IMR-90 (cell line): ENCODE measurements at regions not wholly inside any gene's neighbourhood (a gene's known extent, or its start where the extent isn't known, plus 50 kb on each side); places are given as distances from the start of the nearest gene placed in this dataset.

Source experiments
- ATAC-seq: fragments of 200-7000 bp; cut with Tn5 transposase; 2 replicates; pipeline ENCODE4 v1.9.1; 2020; ENCODE audit warnings: low read depth, mild to moderate bottlenecking, moderate library complexity
- BruUV-seq: library from RNA; stranded (reverse); fragments of 400-500 nt; replicated peaks from 2 replicates; lab custom pipeline; 2021; lab: Mats Ljungman, UMichigan
- CTCF ChIA-PET: fragments of 300-600 bp; formaldehyde crosslinking; extraction: SDS; loops from one replicate; lab custom pipeline; 2021; ENCODE audit warnings: antibody characterized with exemption; lab: Yijun Ruan, JAX
- POLR2A ChIA-PET: fragments of 300-600 bp; sonication (Branson Sonifier 250); formaldehyde crosslinking; loops from one replicate; lab custom pipeline; 2022; ENCODE audit warnings: antibody characterized with exemption; ENCODE audit not compliant: unreplicated experiment; lab: Charles Lee
- DNase-seq: peaks from one replicate; pipeline ENCODE4 v3.0.0; 2013
- H2AFZ ChIP-seq: replicated peaks from 2 replicates; pipeline ENCODE3; 2013; ENCODE audit warnings: low read length, mild to moderate bottlenecking; ENCODE audit not compliant: poor library complexity
- H2AK5ac ChIP-seq: 2 replicates; pipeline ENCODE4 v1.6.1; 2013; ENCODE audit warnings: low read depth, low read length, inconsistent platforms
- H2AK9ac ChIP-seq: replicated peaks from 2 replicates; pipeline ENCODE3; 2013; ENCODE audit warnings: mild to moderate bottlenecking, low read depth, low read length, moderate library complexity; ENCODE audit not compliant: poor library complexity
- H2BK120ac ChIP-seq: 2 replicates; pipeline ENCODE4 v1.6.1; 2013; ENCODE audit warnings: low read depth, low read length, inconsistent platforms
- H2BK15ac ChIP-seq: 3 replicates; pipeline ENCODE4 v1.6.1; 2013; ENCODE audit warnings: low read depth, low read length, inconsistent platforms
- H2BK20ac ChIP-seq: 2 replicates; pipeline ENCODE4 v1.6.1; 2013; ENCODE audit warnings: low read depth, mild to moderate bottlenecking, inconsistent platforms, low read length, moderate library complexity
- H2BK5ac ChIP-seq: 2 replicates; pipeline ENCODE4 v1.6.1; 2013; ENCODE audit warnings: mild to moderate bottlenecking, low read depth, low read length, inconsistent platforms; ENCODE audit not compliant: poor library complexity, severe bottlenecking
- H3K14ac ChIP-seq: replicated peaks from 2 replicates; pipeline ENCODE4 v1.6.1; 2013; ENCODE audit warnings: low read depth, low read length, inconsistent platforms
- H3K18ac ChIP-seq: 2 replicates; pipeline ENCODE4 v1.6.1; 2013; ENCODE audit warnings: low read depth, low read length, control low read depth
- H3K23ac ChIP-seq: 2 replicates; pipeline ENCODE4 v1.6.1; 2013; ENCODE audit warnings: low read depth, low read length, inconsistent platforms
- H3K27ac ChIP-seq: 2 replicates; pipeline ENCODE4 v1.5.1; 2013; ENCODE audit warnings: mild to moderate bottlenecking, control low read depth, low read length; ENCODE audit not compliant: insufficient read depth
- H3K27me3 ChIP-seq: 2 replicates; pipeline ENCODE4 v1.6.1; 2013; ENCODE audit warnings: low read length; ENCODE audit not compliant: control insufficient read depth, insufficient read depth
- H3K36me3 ChIP-seq: 2 replicates; pipeline ENCODE4 v1.6.1; 2013; ENCODE audit warnings: low read length, mixed read lengths; ENCODE audit not compliant: control insufficient read depth, insufficient read depth
- H3K4ac ChIP-seq: 2 replicates; pipeline ENCODE4 v1.6.1; 2013; ENCODE audit warnings: low read depth, low read length, inconsistent platforms
- H3K4me1 ChIP-seq: 2 replicates; pipeline ENCODE4 v1.6.1; 2013; ENCODE audit warnings: low read length, mixed read lengths; ENCODE audit not compliant: control insufficient read depth, insufficient read depth
- H3K4me2 ChIP-seq: 2 replicates; pipeline ENCODE4 v1.6.1; 2013; ENCODE audit warnings: low read depth, mild to moderate bottlenecking, control low read depth, low read length, moderate library complexity
- H3K4me3 ChIP-seq: 2 replicates; pipeline ENCODE4 v1.5.1; 2013; ENCODE audit warnings: low read depth, mild to moderate bottlenecking, control low read depth, low read length, moderate library complexity; ENCODE audit not compliant: insufficient read depth
- H3K56ac ChIP-seq: 2 replicates; pipeline ENCODE4 v1.6.1; 2013; ENCODE audit warnings: low read length, inconsistent platforms; ENCODE audit not compliant: insufficient read depth; ENCODE audit errors: extremely low read depth
- H3K79me1 ChIP-seq, 2 experiments: 2 replicates each; pipeline ENCODE4 v1.6.1; 2013; ENCODE audit warnings: low read length in 2 of 2, inconsistent platforms in 1 of 2, low read depth in 1 of 2
- H3K9ac ChIP-seq: 2 replicates; pipeline ENCODE4 v1.6.1; 2013; ENCODE audit warnings: low read depth, low read length, control low read depth
- H3K9me1 ChIP-seq: 2 replicates; pipeline ENCODE4 v1.6.1; 2013; ENCODE audit warnings: low read length, inconsistent platforms; ENCODE audit not compliant: insufficient read depth
- H3K9me3 ChIP-seq: 2 replicates; pipeline ENCODE4 v1.6.1; 2013; ENCODE audit warnings: low read length; ENCODE audit not compliant: control insufficient read depth, insufficient read depth
- H4K20me1 ChIP-seq: 2 replicates; pipeline ENCODE4 v1.6.1; 2013; ENCODE audit warnings: low read length, inconsistent platforms; ENCODE audit not compliant: insufficient read depth
- H4K5ac ChIP-seq: 2 replicates; pipeline ENCODE4 v1.6.1; 2013; ENCODE audit warnings: mild to moderate bottlenecking, low read depth, low read length, control low read depth
- H4K8ac ChIP-seq, 2 experiments: 2 replicates each; pipeline ENCODE4 v1.6.1; 2013; ENCODE audit warnings: low read depth in 2 of 2, low read length in 2 of 2, control low read depth in 1 of 2, inconsistent platforms in 1 of 2
- H4K91ac ChIP-seq: 2 replicates; pipeline ENCODE4 v1.6.1; 2013; ENCODE audit warnings: low read depth, low read length, inconsistent platforms; ENCODE audit not compliant: insufficient read depth
- FOS ChIP-seq: fragments of 150-350 bp; IDR thresholded peaks from 2 replicates; pipeline ENCODE4 v1.6.1; 2016; ENCODE audit warnings: low read depth, low read length
- WGBS, 2 experiments: methylation state at CpG; one replicate each; pipeline versions ENCODE4 v1.1.5 to v1.1.7; 2013; ENCODE audit warnings: missing lambda C conversion rate in 2 of 2; ENCODE audit not compliant: insufficient read length in 1 of 2; ENCODE audit errors: extremely low coverage in 2 of 2; 5-methylcytosine and 5-hydroxymethylcytosine counted together
- dilution Hi-C: fragments of 300-500 bp; cut with HindIII; formaldehyde crosslinking; loops from one replicate; pipeline ENCODE4 v1.14.3; 2018; ENCODE audit warnings: low sequenced_read_pairs; ENCODE audit not compliant: unreplicated experiment
- in situ Hi-C: fragments of 300-500 bp; cut with MboI; formaldehyde crosslinking; loops from 3 replicates; pipeline ENCODE4 v1.14.3; 2019; ENCODE audit warnings: low sequenced_read_pairs, inconsistent platforms, mixed read lengths
- intact Hi-C: fragments of 100-400 bp; cut with micrococcal nuclease; formaldehyde crosslinking; loops from 2 replicates; pipeline ENCODE4 v1.10.0; 2022

GRCh38 chr2:236449167-236449761 lies 120.4 kb upstream of the ACKR3 start:
- Histone ChIP-seq H4K20me1 (no peaks in the 10 kb centered on the region), H3K27me3 (no peaks in the 10 kb centered on the region), H3K9me3 (peaks cover 15% of the 10 kb centered on the region; the same call in 1 of the 2 replicates), H2AK5ac (no peak overlapping the region), H2BK5ac (no peak overlapping the region), H3K79me1 (no peaks in the 10 kb centered on the region), H3K18ac (no peak overlapping the region), H3K4me2 (no peak overlapping the region), H3K4me1 (no peaks in the 10 kb centered on the region), H2BK120ac (no peak overlapping the region), H2AK9ac (no peak overlapping the region), H4K91ac (no peak overlapping the region), H3K9ac (no peak overlapping the region), H3K56ac (no peak overlapping the region), H4K5ac (no peak overlapping the region), H3K14ac (no peak overlapping the region), H3K36me3 (no peaks in the 10 kb centered on the region), H3K4me3 (no peak overlapping the region), H3K4ac (no peak overlapping the region), H2BK15ac (no peak overlapping the region), H2BK20ac (no peak overlapping the region), H2AFZ (no peak overlapping the region), H4K8ac (no peak overlapping the region), H3K23ac (no peak overlapping the region), H3K9me1 (no peaks in the 10 kb centered on the region), H3K27ac (no peak overlapping the region)
- in situ Hi-C loops (no loop called here), intact Hi-C loops (no loop called here), dilution Hi-C loops (no loop called here)
- no peak for ATAC-seq
- 63% methylated on average over 14 of the region's 15 CpGs; no CpG with 5 or more reads in 1 of the 2 experiments for WGBS, 2 experiments
- BruUV-seq: no TSS peak
- no peak for TF ChIP-seq FOS
- DNase-seq: no peak
- ChIA-PET POLR2A (no interaction called here), CTCF (no interaction called here)
